ENCODE measurements at regions not wholly inside any gene's neighbourhood (a gene's known extent, or its start where the extent isn't known, plus 50 kb on each side); places are given as distances from the start of the nearest gene placed in this dataset.

DNA sequence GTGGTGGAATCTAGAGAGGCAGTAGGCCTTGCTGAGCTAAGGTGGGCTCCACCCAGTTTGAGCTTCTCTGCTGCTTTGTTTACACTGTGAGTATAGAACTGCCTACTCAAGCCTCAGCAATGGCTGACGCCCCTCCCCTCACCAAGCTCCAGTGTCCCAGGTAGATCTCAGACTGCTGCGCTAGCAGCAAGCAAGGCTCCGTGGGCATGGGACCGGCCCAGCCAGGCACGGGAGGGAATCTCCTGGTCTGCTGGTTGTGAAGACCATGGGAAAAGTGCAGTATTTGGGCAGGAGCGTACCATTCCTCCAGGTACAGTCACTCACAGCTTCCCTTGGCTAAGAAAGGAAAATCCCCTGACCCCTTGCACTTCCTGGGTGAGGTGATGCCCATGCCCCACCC lies 407.1 kb downstream of the ZPLD1 start:
- no peak overlapping the region for H3K4me3 ChIP-seq (ENCODE audit: low read length)
- no peaks in the 10 kb centered on the region for H3K9me3 ChIP-seq (ENCODE audit: low read length)
- no peak for TF ChIP-seq SMC3 (conservative IDR thresholded peaks at IDR 0.05; ENCODE audit: poor library complexity)
- no peak for TF ChIP-seq EP300 (conservative IDR thresholded peaks at IDR 0.05; ENCODE audit: poor library complexity, severe bottlenecking)
- H3F3A ChIP-seq (ENCODE audit: insufficient read depth, low read length, poor library complexity, severe bottlenecking) = no peaks in the 10 kb centered on the region
- H3K27me3 ChIP-seq (ENCODE audit: insufficient read depth, low read depth, low read length) = no peaks in the 10 kb centered on the region
- no peak overlapping the region for H3K4me2 ChIP-seq (ENCODE audit: low read length)
- no peaks in the 10 kb centered on the region for H3K9me2 ChIP-seq (ENCODE audit: insufficient read depth, low read length)
- H2AFZ ChIP-seq (ENCODE audit: low read depth, low read length) = no peak overlapping the region
- H4K20me1 ChIP-seq (ENCODE audit: insufficient read depth) = no peaks in the 10 kb centered on the region
- no peaks in the 10 kb centered on the region for H3K36me3 ChIP-seq (ENCODE audit: insufficient read depth, low read length)
- H3K27ac ChIP-seq (ENCODE audit: low read length) = no peak overlapping the region
- no peak overlapping the region for H3K9ac ChIP-seq (ENCODE audit: low read length)
- no peaks in the 10 kb centered on the region for H3K79me2 ChIP-seq (replicated peaks; ENCODE audit: insufficient read depth, low read length)

DNA sequence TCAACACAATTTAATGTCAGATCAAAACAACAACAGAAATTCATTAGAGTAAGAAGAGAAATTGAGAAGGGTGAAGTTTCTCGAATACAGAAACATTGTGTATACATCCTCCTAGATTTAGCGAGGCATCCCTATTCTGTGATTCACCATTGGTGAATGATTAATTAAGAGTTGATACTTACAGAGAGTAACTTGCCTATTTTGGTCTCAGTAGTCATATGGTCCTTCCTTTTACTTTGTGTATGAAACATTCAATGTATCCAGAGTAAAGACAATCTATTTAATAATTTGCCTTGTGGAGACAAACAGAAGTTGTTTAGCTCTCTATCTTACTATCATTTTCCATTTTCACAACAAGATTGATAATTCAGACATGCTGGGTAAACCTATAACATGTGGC lies 432.0 kb downstream of the ZPLD1 start:
- H3F3A ChIP-seq (ENCODE audit: insufficient read depth, low read length, poor library complexity, severe bottlenecking) = no peaks in the 10 kb centered on the region
- no peak overlapping the region for H3K4me3 ChIP-seq (ENCODE audit: low read length)
- H3K9ac ChIP-seq (ENCODE audit: low read length) = no peak overlapping the region
- H3K36me3 ChIP-seq (ENCODE audit: insufficient read depth, low read length) = no peaks in the 10 kb centered on the region
- H2AFZ ChIP-seq (ENCODE audit: low read depth, low read length) = no peak overlapping the region
- no peak for TF ChIP-seq MXI1 (conservative IDR thresholded peaks at IDR 0.05; ENCODE audit: poor library complexity, severe bottlenecking)
- TF ChIP-seq TAF1 (IDR thresholded peaks at IDR 0.05; ENCODE audit: low read depth) = no peak
- TF ChIP-seq RAD21 (conservative IDR thresholded peaks at IDR 0.05) = no peak
- TF ChIP-seq, protein P1, sequence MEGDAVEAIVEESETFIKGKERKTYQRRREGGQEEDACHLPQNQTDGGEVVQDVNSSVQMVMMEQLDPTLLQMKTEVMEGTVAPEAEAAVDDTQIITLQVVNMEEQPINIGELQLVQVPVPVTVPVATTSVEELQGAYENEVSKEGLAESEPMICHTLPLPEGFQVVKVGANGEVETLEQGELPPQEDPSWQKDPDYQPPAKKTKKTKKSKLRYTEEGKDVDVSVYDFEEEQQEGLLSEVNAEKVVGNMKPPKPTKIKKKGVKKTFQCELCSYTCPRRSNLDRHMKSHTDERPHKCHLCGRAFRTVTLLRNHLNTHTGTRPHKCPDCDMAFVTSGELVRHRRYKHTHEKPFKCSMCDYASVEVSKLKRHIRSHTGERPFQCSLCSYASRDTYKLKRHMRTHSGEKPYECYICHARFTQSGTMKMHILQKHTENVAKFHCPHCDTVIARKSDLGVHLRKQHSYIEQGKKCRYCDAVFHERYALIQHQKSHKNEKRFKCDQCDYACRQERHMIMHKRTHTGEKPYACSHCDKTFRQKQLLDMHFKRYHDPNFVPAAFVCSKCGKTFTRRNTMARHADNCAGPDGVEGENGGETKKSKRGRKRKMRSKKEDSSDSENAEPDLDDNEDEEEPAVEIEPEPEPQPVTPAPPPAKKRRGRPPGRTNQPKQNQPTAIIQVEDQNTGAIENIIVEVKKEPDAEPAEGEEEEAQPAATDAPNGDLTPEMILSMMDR (IDR thresholded peaks at IDR 0.05; ENCODE audit: poor library complexity, severe bottlenecking) = no peak
- TF ChIP-seq SMC3 (conservative IDR thresholded peaks at IDR 0.05; ENCODE audit: poor library complexity) = no peak
- TF ChIP-seq, protein P2, sequence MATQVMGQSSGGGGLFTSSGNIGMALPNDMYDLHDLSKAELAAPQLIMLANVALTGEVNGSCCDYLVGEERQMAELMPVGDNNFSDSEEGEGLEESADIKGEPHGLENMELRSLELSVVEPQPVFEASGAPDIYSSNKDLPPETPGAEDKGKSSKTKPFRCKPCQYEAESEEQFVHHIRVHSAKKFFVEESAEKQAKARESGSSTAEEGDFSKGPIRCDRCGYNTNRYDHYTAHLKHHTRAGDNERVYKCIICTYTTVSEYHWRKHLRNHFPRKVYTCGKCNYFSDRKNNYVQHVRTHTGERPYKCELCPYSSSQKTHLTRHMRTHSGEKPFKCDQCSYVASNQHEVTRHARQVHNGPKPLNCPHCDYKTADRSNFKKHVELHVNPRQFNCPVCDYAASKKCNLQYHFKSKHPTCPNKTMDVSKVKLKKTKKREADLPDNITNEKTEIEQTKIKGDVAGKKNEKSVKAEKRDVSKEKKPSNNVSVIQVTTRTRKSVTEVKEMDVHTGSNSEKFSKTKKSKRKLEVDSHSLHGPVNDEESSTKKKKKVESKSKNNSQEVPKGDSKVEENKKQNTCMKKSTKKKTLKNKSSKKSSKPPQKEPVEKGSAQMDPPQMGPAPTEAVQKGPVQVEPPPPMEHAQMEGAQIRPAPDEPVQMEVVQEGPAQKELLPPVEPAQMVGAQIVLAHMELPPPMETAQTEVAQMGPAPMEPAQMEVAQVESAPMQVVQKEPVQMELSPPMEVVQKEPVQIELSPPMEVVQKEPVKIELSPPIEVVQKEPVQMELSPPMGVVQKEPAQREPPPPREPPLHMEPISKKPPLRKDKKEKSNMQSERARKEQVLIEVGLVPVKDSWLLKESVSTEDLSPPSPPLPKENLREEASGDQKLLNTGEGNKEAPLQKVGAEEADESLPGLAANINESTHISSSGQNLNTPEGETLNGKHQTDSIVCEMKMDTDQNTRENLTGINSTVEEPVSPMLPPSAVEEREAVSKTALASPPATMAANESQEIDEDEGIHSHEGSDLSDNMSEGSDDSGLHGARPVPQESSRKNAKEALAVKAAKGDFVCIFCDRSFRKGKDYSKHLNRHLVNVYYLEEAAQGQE (IDR thresholded peaks at IDR 0.05; ENCODE audit: borderline replicate concordance) = no peak
- TF ChIP-seq POLR2AphosphoS5 (IDR thresholded peaks at IDR 0.05) = no peak
- no peaks in the 10 kb centered on the region for H4K20me1 ChIP-seq (ENCODE audit: insufficient read depth)
- H3K27me3 ChIP-seq (ENCODE audit: insufficient read depth, low read depth, low read length) = no peaks in the 10 kb centered on the region
- no peaks in the 10 kb centered on the region for H3K9me2 ChIP-seq (ENCODE audit: insufficient read depth, low read length)
- no peaks in the 10 kb centered on the region for H3K79me2 ChIP-seq (replicated peaks; ENCODE audit: insufficient read depth, low read length)
- no peak overlapping the region for H3K4me2 ChIP-seq (ENCODE audit: low read length)
- H3K9me3 ChIP-seq (ENCODE audit: low read length) = no peaks in the 10 kb centered on the region
- H3K27ac ChIP-seq (ENCODE audit: low read length) = no peak overlapping the region

DNA sequence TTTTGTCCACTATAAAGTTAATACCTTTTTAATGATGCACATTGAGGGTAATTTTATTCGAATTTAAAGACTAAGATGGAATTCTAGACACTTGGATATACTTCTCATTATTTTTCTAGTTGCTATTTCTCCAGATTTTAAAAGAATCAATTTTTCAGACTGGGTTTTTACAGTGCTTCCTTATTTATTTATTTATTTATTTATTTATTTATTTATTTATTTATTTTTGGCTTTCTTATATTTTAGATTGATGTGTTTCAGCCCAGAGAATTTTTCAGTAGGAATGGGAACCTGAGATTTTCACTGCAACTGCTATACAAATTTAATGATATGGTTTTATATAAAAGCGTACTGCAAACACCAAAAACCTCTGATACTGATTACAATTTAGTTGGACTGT lies 448.7 kb downstream of the ZPLD1 start:
- Histone ChIP-seq H3K9ac (ENCODE audit: low read length) (no peak overlapping the region), H2AFZ (ENCODE audit: low read depth, low read length) (no peak overlapping the region), H3K27me3 (ENCODE audit: insufficient read depth, low read depth, low read length) (no peaks in the 10 kb centered on the region), H3K9me2 (ENCODE audit: insufficient read depth, low read length) (no peaks in the 10 kb centered on the region), H3K36me3 (ENCODE audit: insufficient read depth, low read length) (no peaks in the 10 kb centered on the region), H3K4me3 (ENCODE audit: low read length) (no peak overlapping the region), H3K9me3 (ENCODE audit: low read length) (no peaks in the 10 kb centered on the region), H3F3A (ENCODE audit: insufficient read depth, low read length, poor library complexity, severe bottlenecking) (no peaks in the 10 kb centered on the region), H3K79me2 (replicated peaks; ENCODE audit: insufficient read depth, low read length) (no peaks in the 10 kb centered on the region), H3K27ac (ENCODE audit: low read length) (no peak overlapping the region), H3K4me2 (ENCODE audit: low read length) (no peak overlapping the region), H4K20me1 (ENCODE audit: insufficient read depth) (no peaks in the 10 kb centered on the region)
- no peak for TF ChIP-seq EP300 (conservative IDR thresholded peaks at IDR 0.05; ENCODE audit: poor library complexity, severe bottlenecking)
- no peak for TF ChIP-seq SMC3 (conservative IDR thresholded peaks at IDR 0.05; ENCODE audit: poor library complexity)
- no peak for TF ChIP-seq EZH2 (IDR thresholded peaks at IDR 0.05; ENCODE audit: borderline replicate concordance, insufficient read depth, low read length, poor library complexity, severe bottlenecking)
- no peak for TF ChIP-seq TAF1 (IDR thresholded peaks at IDR 0.05; ENCODE audit: low read depth)
- TF ChIP-seq, protein P2 (IDR thresholded peaks at IDR 0.05; ENCODE audit: borderline replicate concordance) = no peak
- TF ChIP-seq MXI1 (conservative IDR thresholded peaks at IDR 0.05; ENCODE audit: poor library complexity, severe bottlenecking) = no peak
